Loucy (cell line): ENCODE measurements at regions not wholly inside any gene's neighbourhood (a gene's known extent, or its start where the extent isn't known, plus 50 kb on each side); places are given as distances from the start of the nearest gene placed in this dataset.

Experiments
- EZH2phosphoT487 ChIP-seq: fragments of 200-600 bp; IDR thresholded peaks from 2 replicates; pipeline ENCODE4 v1.6.1; 2018; ENCODE audit warnings: antibody characterized with exemption, mild to moderate bottlenecking, moderate library complexity, borderline replicate concordance
- TF ChIP-seq, protein P1 (sequence below): fragments of 200-600 bp; sonication (generic); conservative IDR thresholded peaks from 2 replicates; pipeline ENCODE4 v1.5.1; 2014; ENCODE audit warnings: mild to moderate bottlenecking, antibody characterized with exemption, low read length

DNA sequence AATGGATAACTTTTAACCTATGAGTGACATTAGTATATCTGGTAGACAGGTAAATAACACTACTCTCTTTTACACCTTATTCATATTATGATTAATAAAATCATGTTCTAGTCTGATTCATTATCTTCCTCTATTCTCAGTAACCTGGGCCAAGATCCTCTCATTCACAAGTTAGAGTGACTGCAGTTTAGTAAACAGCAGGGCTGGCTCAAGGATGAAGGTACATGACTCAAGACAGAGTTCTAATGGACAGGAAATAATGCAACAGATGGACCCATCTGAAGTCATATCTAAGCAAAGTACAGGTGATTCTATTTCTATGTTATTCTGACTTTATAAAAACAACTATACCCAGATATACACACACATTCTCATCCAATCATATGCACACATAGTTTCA is 582.5 kb upstream of the CDH18 start:
- TF ChIP-seq, protein P1, sequence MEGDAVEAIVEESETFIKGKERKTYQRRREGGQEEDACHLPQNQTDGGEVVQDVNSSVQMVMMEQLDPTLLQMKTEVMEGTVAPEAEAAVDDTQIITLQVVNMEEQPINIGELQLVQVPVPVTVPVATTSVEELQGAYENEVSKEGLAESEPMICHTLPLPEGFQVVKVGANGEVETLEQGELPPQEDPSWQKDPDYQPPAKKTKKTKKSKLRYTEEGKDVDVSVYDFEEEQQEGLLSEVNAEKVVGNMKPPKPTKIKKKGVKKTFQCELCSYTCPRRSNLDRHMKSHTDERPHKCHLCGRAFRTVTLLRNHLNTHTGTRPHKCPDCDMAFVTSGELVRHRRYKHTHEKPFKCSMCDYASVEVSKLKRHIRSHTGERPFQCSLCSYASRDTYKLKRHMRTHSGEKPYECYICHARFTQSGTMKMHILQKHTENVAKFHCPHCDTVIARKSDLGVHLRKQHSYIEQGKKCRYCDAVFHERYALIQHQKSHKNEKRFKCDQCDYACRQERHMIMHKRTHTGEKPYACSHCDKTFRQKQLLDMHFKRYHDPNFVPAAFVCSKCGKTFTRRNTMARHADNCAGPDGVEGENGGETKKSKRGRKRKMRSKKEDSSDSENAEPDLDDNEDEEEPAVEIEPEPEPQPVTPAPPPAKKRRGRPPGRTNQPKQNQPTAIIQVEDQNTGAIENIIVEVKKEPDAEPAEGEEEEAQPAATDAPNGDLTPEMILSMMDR = no peak
- TF ChIP-seq EZH2phosphoT487 = no peak
